ENCODE measurements at regions not wholly inside any gene's neighbourhood (a gene's known extent, or its start where the extent isn't known, plus 50 kb on each side); places are given as distances from the start of the nearest gene placed in this dataset.
"Not testable (repeated sequence)": the region's sequence is repeated elsewhere in the genome, so short reads cannot be mapped to it uniquely, and the experiment has no call there.

GRCh38 chr19:28726533-28727479 is 486.1 kb downstream of the UQCRFS1 start:
- DNase-seq = no peak

GRCh38 chr19:28718909-28719308 is 494.0 kb downstream of the UQCRFS1 start:
- DNase-seq = no peak

GRCh38 chr19:28715157-28715556 is 497.8 kb downstream of the UQCRFS1 start:
- no peak for DNase-seq

- no peak for DNase-seq
Measured at GRCh38 chr19:28711411-28711810, 501.5 kb downstream of the UQCRFS1 start.

- DNase-seq = peak in 1 of 2 donors; percentile 40
Measured at GRCh38 chr19:28710278-28710677, 502.7 kb downstream of the UQCRFS1 start.

- no peak for DNase-seq
Measured at GRCh38 chr19:28706693-28707092, 506.3 kb downstream of the UQCRFS1 start.

GRCh38 chr19:28705008-28705407 is 507.9 kb downstream of the UQCRFS1 start:
- DNase-seq = no peak

GRCh38 chr19:28703400-28703956 is 509.5 kb downstream of the UQCRFS1 start:
- no peak for DNase-seq

GRCh38 chr19:28701491-28701890 is 511.5 kb downstream of the UQCRFS1 start:
- no peak for DNase-seq

GRCh38 chr19:28700176-28700575 is 512.8 kb downstream of the UQCRFS1 start:
- DNase-seq = no peak

- DNase-seq = no peak
Measured at GRCh38 chr19:28697308-28697707, 515.6 kb downstream of the UQCRFS1 start.

GRCh38 chr19:28694812-28695211 is 518.1 kb downstream of the UQCRFS1 start:
- no peak for DNase-seq

- DNase-seq = no peak
Measured at GRCh38 chr19:28691683-28692082, 521.3 kb downstream of the UQCRFS1 start.

GRCh38 chr19:28689464-28689863 is 523.5 kb downstream of the UQCRFS1 start:
- DNase-seq = not testable (repeated sequence)

- DNase-seq = no peak
Measured at GRCh38 chr19:28687296-28687695, 525.7 kb downstream of the UQCRFS1 start.

GRCh38 chr19:28686756-28687155 is 526.2 kb downstream of the UQCRFS1 start:
- DNase-seq = no peak

- DNase-seq = no peak
Measured at GRCh38 chr19:28685802-28686201, 527.1 kb downstream of the UQCRFS1 start.

- DNase-seq = not testable (repeated sequence)
Measured at GRCh38 chr19:28685077-28685476, 527.9 kb downstream of the UQCRFS1 start.

GRCh38 chr19:28680111-28680510 is 532.8 kb downstream of the UQCRFS1 start:
- DNase-seq = no peak

GRCh38 chr19:28670836-28671235 is 542.1 kb downstream of the UQCRFS1 start:
- no peak for DNase-seq

GRCh38 chr19:28669804-28670203 is 543.1 kb downstream of the UQCRFS1 start:
- DNase-seq = no peak

- DNase-seq = no peak
Measured at GRCh38 chr19:28667348-28667977, 545.5 kb downstream of the UQCRFS1 start.

GRCh38 chr19:28665748-28666147 is 547.2 kb downstream of the UQCRFS1 start:
- no peak for DNase-seq

GRCh38 chr19:28656644-28657043 is 556.3 kb downstream of the UQCRFS1 start:
- no peak for DNase-seq
